ENCODE measurements at regions not wholly inside any gene's neighbourhood (a gene's known extent, or its start where the extent isn't known, plus 50 kb on each side); places are given as distances from the start of the nearest gene placed in this dataset.
"Not testable (repeated sequence)": the region's sequence is repeated elsewhere in the genome, so short reads cannot be mapped to it uniquely, and the experiment has no call there.

DNA sequence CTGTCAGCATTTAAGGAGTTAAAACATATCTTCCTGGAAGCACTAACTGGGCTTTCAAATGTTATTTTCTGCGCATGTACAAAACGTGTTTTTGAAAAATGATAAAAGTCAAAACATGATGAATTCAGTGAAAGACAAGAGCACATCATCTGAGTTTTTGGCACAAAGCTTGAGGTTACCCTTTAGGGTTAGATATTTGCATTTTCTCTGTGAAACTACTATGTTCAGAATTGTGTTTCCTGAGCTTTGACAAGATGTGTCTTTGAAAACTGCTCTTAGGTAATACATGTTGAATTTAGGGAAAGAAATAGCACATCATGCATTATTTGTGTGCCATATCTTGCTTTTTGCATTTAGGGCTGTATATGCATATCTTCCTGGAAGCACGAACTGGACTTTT, 79.0 kb downstream of the ASCL4 start:
- Histone ChIP-seq H3K36me3 (ENCODE audit: low read depth) (no peaks in the 10 kb centered on the region), H3K9me3 (no peaks in the 10 kb centered on the region), H3K4me1 (ENCODE audit: low read depth) (no peaks in the 10 kb centered on the region), H3K4me3 (no peak overlapping the region)
- intact Hi-C loops (cut with DNase I, micrococcal nuclease), result no loop called here
- ATAC-seq (no peak), DNase-seq (no peak)
- TF ChIP-seq, protein P1, sequence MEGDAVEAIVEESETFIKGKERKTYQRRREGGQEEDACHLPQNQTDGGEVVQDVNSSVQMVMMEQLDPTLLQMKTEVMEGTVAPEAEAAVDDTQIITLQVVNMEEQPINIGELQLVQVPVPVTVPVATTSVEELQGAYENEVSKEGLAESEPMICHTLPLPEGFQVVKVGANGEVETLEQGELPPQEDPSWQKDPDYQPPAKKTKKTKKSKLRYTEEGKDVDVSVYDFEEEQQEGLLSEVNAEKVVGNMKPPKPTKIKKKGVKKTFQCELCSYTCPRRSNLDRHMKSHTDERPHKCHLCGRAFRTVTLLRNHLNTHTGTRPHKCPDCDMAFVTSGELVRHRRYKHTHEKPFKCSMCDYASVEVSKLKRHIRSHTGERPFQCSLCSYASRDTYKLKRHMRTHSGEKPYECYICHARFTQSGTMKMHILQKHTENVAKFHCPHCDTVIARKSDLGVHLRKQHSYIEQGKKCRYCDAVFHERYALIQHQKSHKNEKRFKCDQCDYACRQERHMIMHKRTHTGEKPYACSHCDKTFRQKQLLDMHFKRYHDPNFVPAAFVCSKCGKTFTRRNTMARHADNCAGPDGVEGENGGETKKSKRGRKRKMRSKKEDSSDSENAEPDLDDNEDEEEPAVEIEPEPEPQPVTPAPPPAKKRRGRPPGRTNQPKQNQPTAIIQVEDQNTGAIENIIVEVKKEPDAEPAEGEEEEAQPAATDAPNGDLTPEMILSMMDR (IDR thresholded peaks at IDR 0.05), result no peak

- no peak for ATAC-seq
- H3K4me1 ChIP-seq (ENCODE audit: low read depth), result no peaks in the 10 kb centered on the region
- intact Hi-C loops (cut with DNase I, micrococcal nuclease), result no loop called here
- no peaks in the 10 kb centered on the region for H3K36me3 ChIP-seq (ENCODE audit: low read depth)
- no peaks in the 10 kb centered on the region for H3K9me3 ChIP-seq
- TF ChIP-seq, protein P1 (IDR thresholded peaks at IDR 0.05), result no peak
- no peak overlapping the region for H3K4me3 ChIP-seq
- DNase-seq, result no peak
Measured at GRCh38 chr12:107855471-107855870, 81.0 kb downstream of the ASCL4 start.

DNA sequence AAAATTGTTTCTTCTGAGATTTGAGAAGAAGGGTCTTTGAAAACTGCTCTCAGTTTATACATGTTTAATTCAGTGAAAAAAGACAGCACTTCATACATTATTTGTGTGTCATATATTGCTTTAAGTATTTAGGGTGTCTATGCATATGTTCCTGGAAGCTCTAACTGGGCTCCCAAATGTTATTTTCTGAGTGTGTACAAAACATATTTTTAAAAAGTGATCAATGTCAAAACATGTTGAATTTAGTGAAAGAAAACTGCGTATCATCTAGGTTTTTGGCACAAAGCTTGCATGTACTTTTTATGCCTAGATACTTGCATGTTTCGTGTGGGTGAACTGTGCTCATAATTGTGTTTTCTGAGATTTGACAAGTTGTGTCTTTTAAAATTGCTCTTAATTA, 81.6 kb downstream of the ASCL4 start:
- ATAC-seq, result no peak
- no peaks in the 10 kb centered on the region for H3K9me3 ChIP-seq
- no peak overlapping the region for H3K4me3 ChIP-seq
- DNase-seq, result no peak
- no peaks in the 10 kb centered on the region for H3K4me1 ChIP-seq (ENCODE audit: low read depth)
- H3K36me3 ChIP-seq (ENCODE audit: low read depth), result no peaks in the 10 kb centered on the region
- TF ChIP-seq, protein P1 (IDR thresholded peaks at IDR 0.05), result no peak
- intact Hi-C loops (cut with DNase I, micrococcal nuclease), result no loop called here

DNA sequence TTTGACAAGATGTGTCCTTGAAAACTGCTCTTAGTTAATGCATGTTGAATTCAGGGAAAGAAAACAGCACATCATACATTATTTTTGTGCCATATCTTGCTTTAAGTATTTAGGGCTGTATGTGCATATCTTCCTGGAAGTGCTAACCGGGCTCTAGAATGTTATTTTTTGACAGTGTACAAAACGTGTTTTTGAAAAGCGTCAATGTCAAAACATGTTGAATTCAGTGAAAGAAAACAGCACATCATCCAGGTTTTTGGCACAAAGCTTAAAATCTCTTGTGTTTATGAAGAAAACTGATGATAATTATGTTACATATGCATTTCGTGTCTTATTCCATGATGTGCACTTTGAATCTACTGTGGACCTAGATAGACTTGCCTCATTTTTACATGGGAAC, 82.7 kb downstream of the ASCL4 start:
- intact Hi-C loops (cut with DNase I, micrococcal nuclease), result no loop called here
- DNase-seq (no peak), ATAC-seq (no peak)
- no peaks in the 10 kb centered on the region for H3K4me1 ChIP-seq (ENCODE audit: low read depth)
- TF ChIP-seq, protein P1 (IDR thresholded peaks at IDR 0.05), result no peak
- no peaks in the 10 kb centered on the region for H3K9me3 ChIP-seq
- no peaks in the 10 kb centered on the region for H3K36me3 ChIP-seq (ENCODE audit: low read depth)
- no peak overlapping the region for H3K4me3 ChIP-seq

GRCh38 chr12:107859367-107859766, 84.9 kb downstream of the ASCL4 start:
- ATAC-seq (no peak), DNase-seq (no peak)
- intact Hi-C loops (cut with DNase I, micrococcal nuclease), result no loop called here
- Histone ChIP-seq H3K4me3 (no peak overlapping the region), H3K36me3 (ENCODE audit: low read depth) (no peaks in the 10 kb centered on the region), H3K9me3 (no peaks in the 10 kb centered on the region), H3K4me1 (ENCODE audit: low read depth) (no peaks in the 10 kb centered on the region)
- TF ChIP-seq, protein P1 (IDR thresholded peaks at IDR 0.05), result no peak

GRCh38 chr12:107864235-107864634, 89.7 kb downstream of the ASCL4 start:
- ATAC-seq (peak; percentile 31), DNase-seq (no peak)
- Histone ChIP-seq H3K36me3 (ENCODE audit: low read depth) (no peaks in the 10 kb centered on the region), H3K4me3 (no peak overlapping the region), H3K4me1 (ENCODE audit: low read depth) (no peaks in the 10 kb centered on the region), H3K9me3 (no peaks in the 10 kb centered on the region)
- TF ChIP-seq, protein P1 (IDR thresholded peaks at IDR 0.05), result no peak
- intact Hi-C loops (cut with DNase I, micrococcal nuclease), result no loop called here

DNA sequence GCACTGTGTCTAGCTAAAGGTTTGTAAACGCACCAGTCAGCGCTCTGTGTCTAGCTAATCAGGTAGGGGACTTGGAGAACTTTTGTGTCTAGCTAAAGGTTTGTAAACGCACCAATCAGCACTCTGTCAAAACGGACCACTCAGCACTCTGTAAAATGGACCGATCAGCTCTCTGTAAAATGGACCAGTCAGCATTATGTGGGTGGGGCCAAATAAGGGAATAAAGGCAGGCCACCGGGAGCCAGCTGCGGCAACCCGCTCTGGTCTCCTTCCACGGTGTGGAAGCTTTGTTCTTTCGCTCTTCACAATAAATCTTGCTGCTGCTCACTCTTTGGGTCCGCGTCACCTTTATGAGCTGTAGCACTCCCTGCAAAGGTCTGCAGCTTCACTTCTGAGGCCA, 90.2 kb downstream of the ASCL4 start:
- H3K36me3 ChIP-seq (ENCODE audit: low read depth); H3K4me1 ChIP-seq (ENCODE audit: low read depth); H3K4me3 ChIP-seq; DNase-seq; intact Hi-C loops (cut with DNase I, micrococcal nuclease); ATAC-seq; H3K9me3 ChIP-seq: not testable (repeated sequence)
